ENCODE measurements at regions not wholly inside any gene's neighbourhood (a gene's known extent, or its start where the extent isn't known, plus 50 kb on each side); places are given as distances from the start of the nearest gene placed in this dataset.
"Not testable (repeated sequence)": the region's sequence is repeated elsewhere in the genome, so short reads cannot be mapped to it uniquely, and the experiment has no call there.

GRCh38 chrX:1752799-1753198 lies 137.9 kb downstream of the ASMT start:
- TF ChIP-seq POLR2A, CTCF (IDR thresholded peaks at IDR 0.05): not testable (repeated sequence)
